WERI-Rb-1 (cell line): ENCODE measurements at regions not wholly inside any gene's neighbourhood (a gene's known extent, or its start where the extent isn't known, plus 50 kb on each side); places are given as distances from the start of the nearest gene placed in this dataset.

Experiments used
- DNase-seq: peaks from one replicate; pipeline ENCODE4 v3.0.0-alpha.2; 2020
- H3K27ac ChIP-seq: fragments of 250-450 bp; sonication (Bioruptor Pico); 2 replicates; pipeline ENCODE4 v1.5.1; 2020; ENCODE audit warnings: mild to moderate bottlenecking, moderate library complexity
- H3K27me3 ChIP-seq: fragments of 250-450 bp; sonication (Bioruptor Pico); 2 replicates; pipeline ENCODE4 v1.5.1; 2021; ENCODE audit warnings: mild to moderate bottlenecking, low read depth, moderate library complexity; ENCODE audit not compliant: insufficient read depth, severe bottlenecking
- H3K36me3 ChIP-seq: fragments of 250-450 bp; sonication (Bioruptor Pico); 2 replicates; pipeline ENCODE4 v1.5.1; 2020; ENCODE audit warnings: mild to moderate bottlenecking, moderate library complexity
- H3K4me3 ChIP-seq: 2 replicates; pipeline ENCODE4 v1.5.1; 2011; ENCODE audit warnings: low read depth, mild to moderate bottlenecking, control low read depth, low read length
- H3K9me3 ChIP-seq: fragments of 250-450 bp; sonication (Bioruptor Pico); 2 replicates; pipeline ENCODE4 v1.5.1; 2021; ENCODE audit warnings: mild to moderate bottlenecking, moderate library complexity; ENCODE audit not compliant: severe bottlenecking
- CTCF ChIP-seq: IDR thresholded peaks from 2 replicates; pipeline ENCODE4 v1.5.1; 2011; ENCODE audit warnings: low read depth, mild to moderate bottlenecking, control low read depth, inconsistent platforms, low read length

DNA sequence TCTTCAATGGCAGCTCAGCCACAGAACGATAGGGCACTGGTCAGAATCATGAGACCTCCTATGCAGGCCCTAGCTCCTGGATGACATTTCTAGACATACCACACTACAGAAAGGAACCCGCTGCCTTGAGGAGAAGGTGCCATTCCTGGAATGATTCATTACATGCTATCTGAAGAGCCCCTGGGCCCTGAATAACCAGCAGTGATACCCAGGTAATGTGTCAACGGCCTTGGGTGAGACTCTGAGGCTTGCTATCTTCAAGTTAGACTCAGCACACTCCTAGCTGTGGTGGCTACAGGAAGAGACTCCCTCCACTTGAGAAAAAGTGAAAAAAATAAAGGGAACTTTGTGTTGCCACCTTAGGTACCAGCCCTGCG lies 161.2 kb upstream of the GRIA4 start:
- H3K9me3 ChIP-seq, result no peaks in the 10 kb centered on the region
- no peak overlapping the region for H3K27ac ChIP-seq
- H3K4me3 ChIP-seq, result no peak overlapping the region
- no peaks in the 10 kb centered on the region for H3K27me3 ChIP-seq
- no peaks in the 10 kb centered on the region for H3K36me3 ChIP-seq
- DNase-seq, result no peak
- TF ChIP-seq CTCF, result no peak

DNA sequence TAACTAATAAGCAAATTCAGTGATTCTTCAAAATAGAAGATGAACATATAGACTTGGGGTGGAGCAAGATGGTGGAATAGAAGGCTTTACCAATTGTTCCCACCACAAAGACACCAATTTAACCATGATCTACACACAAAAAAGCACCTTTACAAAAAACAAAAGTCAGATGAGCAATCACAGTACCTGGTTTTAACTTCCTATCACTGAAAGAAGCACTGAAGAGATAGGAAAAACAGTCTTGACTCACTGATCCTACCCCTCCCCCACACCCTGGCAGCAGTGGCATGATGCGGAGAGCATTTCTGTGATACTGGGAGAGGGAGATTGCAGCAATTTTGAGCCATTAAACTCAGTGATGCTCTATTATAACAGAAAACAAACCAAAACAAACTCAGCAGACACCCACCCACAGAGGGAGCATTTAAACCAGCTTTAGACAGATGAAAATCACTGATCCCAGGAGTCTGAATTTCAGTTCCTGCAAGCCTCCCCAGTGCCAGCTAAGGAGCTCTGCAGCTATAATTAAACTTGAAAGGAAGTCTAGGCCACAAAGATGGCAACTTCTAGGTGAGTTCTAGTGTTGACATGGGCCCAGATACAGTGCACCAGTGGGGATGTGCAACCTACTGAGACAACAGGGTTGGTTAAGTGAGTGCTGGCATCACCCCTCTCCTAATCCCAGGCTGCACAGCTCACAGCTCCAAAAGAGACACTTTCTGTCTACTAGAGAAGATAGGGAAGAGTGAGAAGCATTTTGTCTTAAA lies 161.8 kb upstream of the GRIA4 start:
- DNase-seq, result no peak
- H3K9me3 ChIP-seq, result no peaks in the 10 kb centered on the region

DNA sequence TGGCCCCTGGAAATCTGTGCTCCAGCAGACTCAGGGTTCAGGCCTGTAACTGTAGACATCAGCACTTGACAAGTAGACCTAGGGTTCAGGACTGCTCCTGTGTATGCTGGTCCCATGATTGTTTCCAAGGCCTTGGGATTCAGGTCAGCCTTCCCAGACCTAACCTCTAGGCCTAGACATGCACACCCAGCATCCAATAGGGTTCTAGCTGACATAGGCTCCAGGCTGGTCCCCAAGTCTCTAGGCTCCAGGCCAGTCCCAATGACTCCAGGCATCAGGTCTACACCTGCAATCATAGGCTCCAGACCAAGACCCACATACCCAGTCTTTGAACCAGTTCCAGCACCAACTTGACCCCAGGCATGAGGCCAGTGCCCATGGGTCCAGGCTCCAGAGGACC lies 166.2 kb upstream of the GRIA4 start:
- Histone ChIP-seq H3K4me3 (no peak overlapping the region), H3K27ac (no peak overlapping the region), H3K36me3 (no peaks in the 10 kb centered on the region), H3K27me3 (no peaks in the 10 kb centered on the region), H3K9me3 (no peaks in the 10 kb centered on the region)
- TF ChIP-seq CTCF, result no peak
- DNase-seq, result no peak

More for the DNA sequence above, 161.8 kb upstream of the GRIA4 start:
- H3K27me3 ChIP-seq, result no peaks in the 10 kb centered on the region
- no peak for TF ChIP-seq CTCF
- no peak overlapping the region for H3K27ac ChIP-seq
- no peaks in the 10 kb centered on the region for H3K36me3 ChIP-seq
- H3K4me3 ChIP-seq, result no peak overlapping the region

DNA sequence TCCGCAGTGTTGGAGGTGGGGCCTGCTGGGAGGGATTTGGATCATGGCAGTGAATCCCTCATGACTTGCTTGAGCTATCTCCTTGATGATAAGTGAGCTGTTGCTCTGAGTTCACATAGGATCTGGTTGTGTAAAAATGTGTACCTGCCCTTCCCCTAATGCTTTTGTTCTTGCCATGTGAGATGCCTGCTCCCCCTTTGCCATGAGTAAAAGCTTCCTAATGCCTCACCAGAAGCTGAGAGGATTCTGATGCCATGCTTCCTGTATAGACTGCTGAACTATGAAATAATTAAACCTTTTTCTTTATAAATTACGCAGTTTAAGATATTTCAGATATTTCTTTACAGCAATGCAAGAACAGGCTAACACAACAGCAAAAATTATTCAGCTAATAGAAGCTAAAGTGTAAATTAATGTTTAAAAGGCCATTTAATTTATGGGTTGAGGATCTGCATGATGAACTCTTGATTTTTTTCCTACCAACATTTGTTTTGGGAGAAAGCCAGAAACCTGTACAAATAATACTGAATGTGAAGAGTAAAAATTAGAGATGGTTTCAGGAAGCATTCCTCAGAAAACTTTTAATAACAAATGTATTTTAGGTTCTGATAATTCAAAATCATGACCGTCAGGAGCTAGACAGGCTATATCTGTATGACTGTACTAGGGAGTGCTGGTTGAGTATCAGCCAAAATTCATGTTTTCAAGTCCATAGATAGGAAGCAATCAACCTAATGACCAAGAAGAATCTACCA lies 177.5 kb upstream of the GRIA4 start:
- TF ChIP-seq CTCF, result no peak
- peak; percentile 26 for DNase-seq

GRCh38 chr11:105429096-105429910 lies 180.6 kb upstream of the GRIA4 start:
- H3K27me3 ChIP-seq, result no peaks in the 10 kb centered on the region
- no peak for TF ChIP-seq CTCF
- DNase-seq, result no peak
- H3K36me3 ChIP-seq, result no peaks in the 10 kb centered on the region
- no peak overlapping the region for H3K27ac ChIP-seq
- H3K4me3 ChIP-seq, result no peak overlapping the region
- H3K9me3 ChIP-seq, result peaks cover 2% of the 10 kb centered on the region

More for the DNA sequence above, 177.5 kb upstream of the GRIA4 start:
- Histone ChIP-seq H3K4me3 (no peak overlapping the region), H3K36me3 (no peaks in the 10 kb centered on the region), H3K27me3 (no peaks in the 10 kb centered on the region), H3K27ac (no peak overlapping the region), H3K9me3 (peaks cover 2% of the 10 kb centered on the region)
